ENCODE measurements at regions not wholly inside any gene's neighbourhood (a gene's known extent, or its start where the extent isn't known, plus 50 kb on each side); places are given as distances from the start of the nearest gene placed in this dataset.

GRCh38 chr5:124289641-124290311 is 456.7 kb downstream of the ZNF608 start (continued):
- TF ChIP-seq ZNF275 (CRISPR knock-in tag; IDR thresholded peaks at IDR 0.05; ENCODE audit: borderline replicate concordance), result no peak; the same call in 1 of the 2 replicates
- no peak for TF ChIP-seq ZNF552 (CRISPR knock-in tag; IDR thresholded peaks at IDR 0.05; ENCODE audit: borderline replicate concordance)
- no peak for TF ChIP-seq HMGA1 (CRISPR knock-in tag; conservative IDR thresholded peaks at IDR 0.05)
- TF ChIP-seq ZNF609 (CRISPR knock-in tag; IDR thresholded peaks at IDR 0.05; ENCODE audit: borderline replicate concordance), result 0 out of 2 replicates have a peak, but pooled peaks have one; percentile 50
- no peak for TF ChIP-seq ZNF24 (IDR thresholded peaks at IDR 0.05)
- peak; percentile 90 for TF ChIP-seq SOX5 (CRISPR knock-in tag; IDR thresholded peaks at IDR 0.05; ENCODE audit: borderline replicate concordance)
- TF ChIP-seq CSRNP1 (CRISPR knock-in tag; IDR thresholded peaks at IDR 0.05), result no peak
- TF ChIP-seq ZNF740 (CRISPR knock-in tag; IDR thresholded peaks at IDR 0.05), result no peak
- no peak for TF ChIP-seq ZNF143 (CRISPR knock-in tag; IDR thresholded peaks at IDR 0.05)
- TF ChIP-seq HMG20A (CRISPR knock-in tag; IDR thresholded peaks at IDR 0.05; ENCODE audit: borderline replicate concordance), result peak; percentile 79
- no peak for TF ChIP-seq ZNF224 (CRISPR knock-in tag; IDR thresholded peaks at IDR 0.05)
- TF ChIP-seq PHF5A (CRISPR knock-in tag; IDR thresholded peaks at IDR 0.05; ENCODE audit: low read depth, unreplicated experiment), result no peak
- TF ChIP-seq WIZ (CRISPR knock-in tag; IDR thresholded peaks at IDR 0.05), result no peak
- TF ChIP-seq GZF1 (CRISPR knock-in tag; IDR thresholded peaks at IDR 0.05), result no peak
- TF ChIP-seq BCL3 (CRISPR knock-in tag; IDR thresholded peaks at IDR 0.05), result no peak
- TF ChIP-seq FOSL2 (CRISPR knock-in tag; IDR thresholded peaks at IDR 0.05), result peak; percentile 50; the same call in 1 of the 2 replicates
- TF ChIP-seq TCF12 (IDR thresholded peaks at IDR 0.05), result no peak
- 0 out of 2 replicates have a peak, but pooled peaks have one; percentile 48 for TF ChIP-seq TCF12 (CRISPR knock-in tag; IDR thresholded peaks at IDR 0.05)
